Testis (tissue), 2 donors: ENCODE measurements at regions not wholly inside any gene's neighbourhood (a gene's known extent, or its start where the extent isn't known, plus 50 kb on each side); places are given as distances from the start of the nearest gene placed in this dataset.

Experiments
- DNase-seq: peaks from one replicate; pipeline ENCODE4 v3.0.0-alpha.2; 2019
- H3K27ac ChIP-seq, 2 donors: fragments of 200-600 bp; sonication (generic); one replicate each; pipeline ENCODE4 v1.5.1; 2019
- H3K27me3 ChIP-seq: fragments of 200-600 bp; sonication (generic); one replicate; pipeline ENCODE4 v1.5.1; 2019
- H3K36me3 ChIP-seq: fragments of 200-600 bp; sonication (generic); one replicate; pipeline ENCODE4 v1.5.1; 2017; ENCODE audit warnings: low read depth; ENCODE audit errors: missing control alignments
- H3K4me1 ChIP-seq: fragments of 200-600 bp; sonication (generic); one replicate; pipeline ENCODE4 v1.5.1; 2019
- H3K4me3 ChIP-seq, 2 donors: fragments of 200-600 bp; sonication (generic); one replicate each; pipeline ENCODE4 v1.5.1; 2017 to 2019
- H3K9me3 ChIP-seq: fragments of 200-600 bp; sonication (generic); one replicate; pipeline ENCODE4 v1.5.1; 2017
- CTCF ChIP-seq, 3 experiments: fragments of 450-650 bp in 2 of 3; fragments of 200-600 bp in 1 of 3; sonication (generic) in 1 of 3; IDR thresholded peaks; one replicate each; pipeline ENCODE4 v1.5.1; 2016 to 2019; ENCODE audit warnings: antibody characterized with exemption in 3 of 3, mild to moderate bottlenecking in 2 of 3, moderate library complexity in 1 of 3
- POLR2A ChIP-seq: fragments of 450-650 bp; IDR thresholded peaks from one replicate; pipeline ENCODE4 v1.6.1; 2017; ENCODE audit warnings: antibody characterized with exemption, mild to moderate bottlenecking, moderate library complexity
- WGBS, 2 donors: methylation state at CpG; one replicate each; pipeline ENCODE4 v1.1.5; 2018; 5-methylcytosine and 5-hydroxymethylcytosine counted together
- intact Hi-C: fragments of 100-400 bp; cut with DNase I; formaldehyde crosslinking; loops from one replicate; pipeline ENCODE4 v1.15.1; 2023; ENCODE audit warnings: low total_unique reads

GRCh38 chr12:42774238-42774637 is 184.7 kb upstream of the PRICKLE1 start:
- Histone ChIP-seq H3K27me3 (no peaks in the 10 kb centered on the region), H3K9me3 (no peaks in the 10 kb centered on the region), H3K4me3 (no peak overlapping the region), H3K4me1 (no peaks in the 10 kb centered on the region), H3K27ac (no peak overlapping the region), H3K36me3 (no peaks in the 10 kb centered on the region)
- 85 to 95% methylated on average over 3 of the region's 3 CpGs for WGBS, 2 donors
- DNase-seq, result no peak
- intact Hi-C loops, result no loop called here
- TF ChIP-seq POLR2A, result no peak
- TF ChIP-seq CTCF (IDR thresholded peaks at IDR 0.05), result no peak

- no peak for DNase-seq
- Histone ChIP-seq H3K27me3 (no peaks in the 10 kb centered on the region), H3K27ac (no peak overlapping the region), H3K4me3 (no peak overlapping the region), H3K9me3 (no peaks in the 10 kb centered on the region), H3K36me3 (no peaks in the 10 kb centered on the region), H3K4me1 (no peaks in the 10 kb centered on the region)
- 96 to 99% methylated on average over 3 of the region's 3 CpGs for WGBS, 2 donors
- no peak for TF ChIP-seq CTCF (IDR thresholded peaks at IDR 0.05)
- no peak for TF ChIP-seq POLR2A
- intact Hi-C loops, result no loop called here
These were observed 180.7 kb upstream of the PRICKLE1 start for GRCh38 chr12:42770261-42770660.

- Histone ChIP-seq H3K9me3 (no peaks in the 10 kb centered on the region), H3K27me3 (no peaks in the 10 kb centered on the region), H3K4me3 (no peak overlapping the region), H3K4me1 (no peaks in the 10 kb centered on the region), H3K27ac (no peak overlapping the region), H3K36me3 (no peaks in the 10 kb centered on the region)
- intact Hi-C loops, result no loop called here
- 26 to 65% methylated on average over 1 of the region's 1 CpG for WGBS, 2 donors
- no peak for DNase-seq
- TF ChIP-seq POLR2A, result no peak
- no peak for TF ChIP-seq CTCF (IDR thresholded peaks at IDR 0.05)
These were observed 179.9 kb upstream of the PRICKLE1 start for GRCh38 chr12:42769455-42769854.

GRCh38 chr12:42767998-42768397 is 178.5 kb upstream of the PRICKLE1 start:
- H3K27ac ChIP-seq, result no peak overlapping the region
- TF ChIP-seq POLR2A (no peak), CTCF (IDR thresholded peaks at IDR 0.05) (no peak)
- DNase-seq, result no peak
- H3K4me1 ChIP-seq, result no peaks in the 10 kb centered on the region
- H3K9me3 ChIP-seq, result no peaks in the 10 kb centered on the region
- no peaks in the 10 kb centered on the region for H3K36me3 ChIP-seq
- no peak overlapping the region for H3K4me3 ChIP-seq
- WGBS, 2 donors, result 85 to 97% methylated on average over 4 of the region's 4 CpGs
- intact Hi-C loops, result no loop called here
- H3K27me3 ChIP-seq, result no peaks in the 10 kb centered on the region

GRCh38 chr12:42767326-42767954 is 177.9 kb upstream of the PRICKLE1 start:
- H3K27me3 ChIP-seq, result no peaks in the 10 kb centered on the region
- H3K4me1 ChIP-seq, result no peaks in the 10 kb centered on the region
- intact Hi-C loops, result no loop called here
- DNase-seq, result no peak
- no peaks in the 10 kb centered on the region for H3K9me3 ChIP-seq
- TF ChIP-seq CTCF (IDR thresholded peaks at IDR 0.05) (no peak), POLR2A (no peak)
- no peak overlapping the region for H3K27ac ChIP-seq
- 89 to 94% methylated on average over 7 of the region's 7 CpGs for WGBS, 2 donors
- H3K4me3 ChIP-seq, result no peak overlapping the region
- no peaks in the 10 kb centered on the region for H3K36me3 ChIP-seq
